OCI-LY7 (cell line): ENCODE measurements at regions not wholly inside any gene's neighbourhood (a gene's known extent, or its start where the extent isn't known, plus 50 kb on each side); places are given as distances from the start of the nearest gene placed in this dataset.

Experiments
- CTCF ChIP-seq: fragments of 200-600 bp; sonication (generic); conservative IDR thresholded peaks from 2 replicates; pipeline ENCODE4 v1.5.1; 2014; ENCODE audit warnings: mild to moderate bottlenecking, antibody characterized with exemption, low read length, moderate library complexity, mixed read lengths
- EZH2phosphoT487 ChIP-seq: fragments of 200-600 bp; sonication (generic); IDR thresholded peaks from 2 replicates; pipeline ENCODE4 v1.6.1; 2018; ENCODE audit warnings: low read depth, borderline replicate concordance, mild to moderate bottlenecking, mixed run types, antibody characterized with exemption, low read length, moderate library complexity, mixed read lengths

- no peak for TF ChIP-seq CTCF
- no peak for TF ChIP-seq EZH2phosphoT487
These were observed 72.3 kb upstream of the ADGRF1 start for GRCh38 chr6:47114460-47114859.
